ENCODE measurements at regions not wholly inside any gene's neighbourhood (a gene's known extent, or its start where the extent isn't known, plus 50 kb on each side); places are given as distances from the start of the nearest gene placed in this dataset.

- TF ChIP-seq CLOCK (CRISPR knock-in tag; IDR thresholded peaks at IDR 0.05; ENCODE audit: borderline replicate concordance) (no peak), ZFP1 (CRISPR knock-in tag; IDR thresholded peaks at IDR 0.05) (no peak), ZNF77 (CRISPR knock-in tag; IDR thresholded peaks at IDR 0.05) (no peak), ASH1L (IDR thresholded peaks at IDR 0.05; ENCODE audit: borderline replicate concordance, low read depth, partially characterized antibody) (no peak)
Measured at GRCh38 chr16:35134471-35134870, 1675.1 kb downstream of the TP53TG3F start (continued).

GRCh38 chr16:35140293-35140986 lies 1681.0 kb downstream of the TP53TG3F start:
- TF ChIP-seq KDM2B (CRISPR knock-in tag; IDR thresholded peaks at IDR 0.05) (no peak), SMARCB1 (IDR thresholded peaks at IDR 0.05; ENCODE audit: insufficient read length, low read depth) (no peak), MED1 (CRISPR knock-in tag; IDR thresholded peaks at IDR 0.05; ENCODE audit: borderline replicate concordance) (no peak), TAF1 (IDR thresholded peaks at IDR 0.05; ENCODE audit: control insufficient read depth, extremely low read depth, insufficient read depth, low read length, severe bottlenecking) (no peak), MCM5 (IDR thresholded peaks at IDR 0.05; ENCODE audit: low read depth) (no peak), NFRKB (IDR thresholded peaks at IDR 0.05; ENCODE audit: low read depth) (no peak), RCOR1 (IDR thresholded peaks at IDR 0.05; ENCODE audit: borderline replicate concordance in 1 of 2, low read depth in 2 of 2, low read length in 2 of 2) (no peak)
- TF ChIP-seq, protein P1, sequence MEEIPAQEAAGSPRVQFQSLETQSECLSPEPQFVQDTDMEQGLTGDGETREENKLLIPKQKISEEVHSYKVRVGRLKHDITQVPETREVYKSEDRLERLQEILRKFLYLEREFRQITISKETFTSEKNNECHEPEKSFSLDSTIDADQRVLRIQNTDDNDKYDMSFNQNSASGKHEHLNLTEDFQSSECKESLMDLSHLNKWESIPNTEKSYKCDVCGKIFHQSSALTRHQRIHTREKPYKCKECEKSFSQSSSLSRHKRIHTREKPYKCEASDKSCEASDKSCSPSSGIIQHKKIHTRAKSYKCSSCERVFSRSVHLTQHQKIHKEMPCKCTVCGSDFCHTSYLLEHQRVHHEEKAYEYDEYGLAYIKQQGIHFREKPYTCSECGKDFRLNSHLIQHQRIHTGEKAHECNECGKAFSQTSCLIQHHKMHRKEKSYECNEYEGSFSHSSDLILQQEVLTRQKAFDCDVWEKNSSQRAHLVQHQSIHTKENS (CRISPR knock-in tag; IDR thresholded peaks at IDR 0.05), result no peak
- TF ChIP-seq, protein P2, sequence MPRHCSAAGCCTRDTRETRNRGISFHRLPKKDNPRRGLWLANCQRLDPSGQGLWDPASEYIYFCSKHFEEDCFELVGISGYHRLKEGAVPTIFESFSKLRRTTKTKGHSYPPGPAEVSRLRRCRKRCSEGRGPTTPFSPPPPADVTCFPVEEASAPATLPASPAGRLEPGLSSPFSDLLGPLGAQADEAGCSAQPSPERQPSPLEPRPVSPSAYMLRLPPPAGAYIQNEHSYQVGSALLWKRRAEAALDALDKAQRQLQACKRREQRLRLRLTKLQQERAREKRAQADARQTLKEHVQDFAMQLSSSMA (CRISPR knock-in tag; IDR thresholded peaks at IDR 0.05), result no peak
- BruUV-seq (replicated peaks), result no TSS peak
- FAIRE-seq (no peak), ATAC-seq (no peak), DNase-seq (ENCODE audit: extremely low read depth in 1 of 4, low spot score in 3 of 4) (no peak)
- no peaks in the 10 kb centered on the region for H3K4me1 ChIP-seq (replicated peaks in 1 of 2; ENCODE audit: control insufficient read depth in 2 of 2, insufficient read depth in 2 of 2, low read length in 2 of 2)
- no peak overlapping the region for H3K4me2 ChIP-seq (ENCODE audit: insufficient read depth, low read length)
- H3K27me3 ChIP-seq (ENCODE audit: control insufficient read depth in 2 of 2, insufficient read depth in 2 of 2, low read length in 2 of 2), result no peaks in the 10 kb centered on the region
- WGBS (ENCODE audit: insufficient coverage, low coverage, missing lambda C conversion rate), result 1% methylated on average over 33 of the region's 33 CpGs
- H3K9me3 ChIP-seq (replicated peaks; ENCODE audit: control insufficient read depth, insufficient read depth, low read depth, low read length), result no peaks in the 10 kb centered on the region
- H2AFZ ChIP-seq (ENCODE audit: low read depth, low read length), result no peak overlapping the region
- no peaks in the 10 kb centered on the region for H3K79me2 ChIP-seq (ENCODE audit: control insufficient read depth, insufficient read depth, low read length)
- no peaks in the 10 kb centered on the region for H4K20me1 ChIP-seq (replicated peaks; ENCODE audit: control insufficient read depth, insufficient read depth, low read length)
- no peak overlapping the region for H3K9ac ChIP-seq (ENCODE audit: insufficient read depth in 1 of 2, low read depth in 2 of 2, low read length in 2 of 2)
- CTCF ChIA-PET (ENCODE audit: low intra/inter-chr PET ratio), result no interaction called here
- H3K36me3 ChIP-seq (ENCODE audit: control insufficient read depth, insufficient read depth, low read length), result no peaks in the 10 kb centered on the region
- no peaks in the 10 kb centered on the region for H3K9me1 ChIP-seq (ENCODE audit: control insufficient read depth, insufficient read depth, low read length)
- H3K4me3 ChIP-seq, result no peak overlapping the region
- intact Hi-C loops (cut with micrococcal nuclease) (no loop called here), in situ Hi-C loops (cut with MboI) (loop anchor here (5.0 kb wide), 1 partner anchor 367 kb away; no protein-coding TSS in a partner anchor)
- H3K27ac ChIP-seq (ENCODE audit: extremely low read depth, low read depth, low read length), result no peak overlapping the region
- POLR2A ChIA-PET, result no interaction called here

All from K562 (cell line).